HCT116 (cell line): ENCODE measurements at regions not wholly inside any gene's neighbourhood (a gene's known extent, or its start where the extent isn't known, plus 50 kb on each side); places are given as distances from the start of the nearest gene placed in this dataset.

ENCODE experiments used
- ATAC-seq: fragments of 200-7000 bp; cut with Tn5 transposase; 2 replicates; pipeline ENCODE4 v1.9.1; 2020; ENCODE audit warnings: mild to moderate bottlenecking, moderate library complexity
- BruUV-seq: library from RNA; stranded (reverse); fragments of 400-500 nt; replicated peaks from 2 replicates; lab custom pipeline; 2021; lab: Mats Ljungman, UMichigan
- CTCF ChIA-PET: fragments of 300-600 bp; sonication (Branson Sonifier 250); formaldehyde crosslinking; loops from one replicate; lab custom pipeline; 2021; ENCODE audit warnings: antibody characterized with exemption; lab: Charles Lee
- POLR2A ChIA-PET: fragments of 300-600, 350-600 bp; sonication (Branson Sonifier 250); formaldehyde crosslinking; loops from one replicate; lab custom pipeline; 2021; ENCODE audit warnings: antibody characterized with exemption; lab: Charles Lee
- RAD21 ChIA-PET, 2 experiments: fragments of 300-600 bp; sonication (Branson Sonifier 250); formaldehyde crosslinking; loops; one replicate each; lab custom pipeline; 2023; ENCODE audit warnings: low total read pairs in 2 of 2; ENCODE audit not compliant: uncharacterized antibody in 2 of 2, unreplicated experiment in 2 of 2, low non-redundant PET in 1 of 2; lab: Charles Lee
- DNase-seq: peaks from one replicate; pipeline ENCODE4 v3.0.0-alpha.2; 2010; ENCODE audit warnings: low read depth, low spot score
- H2AFZ ChIP-seq: fragments of 200-600 bp; shearing (Covaris generic), sonication (generic); 2 replicates; pipeline ENCODE4 v1.6.1; 2017; ENCODE audit warnings: low read depth, mixed run types, mixed read lengths, antibody characterized with exemption, low read length; ENCODE audit not compliant: poor library complexity, severe bottlenecking
- H3K27ac ChIP-seq: 2 replicates; pipeline ENCODE4 v1.5.1; 2012; ENCODE audit warnings: low read depth, low read length
- H3K27me3 ChIP-seq: fragments of 200-600 bp; sonication (generic); 2 replicates; pipeline ENCODE4 v1.6.1; 2016; ENCODE audit warnings: mixed run types, low read length, mixed read lengths; ENCODE audit not compliant: insufficient read depth
- H3K36me3 ChIP-seq, 2 experiments: fragments of 200-500 bp in 1 of 2; fragments of 200-600 bp in 1 of 2; sonication (Bioruptor generic) in 1 of 2; sonication (generic) in 1 of 2; 2 replicates each; pipeline versions ENCODE4 v1.5.1 to v1.6.1; 2014 to 2016; ENCODE audit warnings: low read length in 2 of 2, inconsistent platforms in 1 of 2, mixed read lengths in 1 of 2, mixed run types in 1 of 2; ENCODE audit not compliant: insufficient read depth in 2 of 2, control insufficient read depth in 1 of 2
- H3K4me1 ChIP-seq, 2 experiments: fragments of 200-600 bp in 1 of 2; sonication (generic) in 1 of 2; 2 replicates each; pipeline versions ENCODE4 v1.5.1 to v1.6.1; 2012 to 2017; ENCODE audit warnings: low read length in 2 of 2, inconsistent platforms in 1 of 2, mild to moderate bottlenecking in 1 of 2, mixed read lengths in 1 of 2, mixed run types in 1 of 2, moderate library complexity in 1 of 2; ENCODE audit not compliant: insufficient read depth in 2 of 2, control insufficient read depth in 1 of 2
- H3K4me2 ChIP-seq: fragments of 200-600 bp; sonication (generic); 2 replicates; pipeline ENCODE4 v1.6.1; 2017; ENCODE audit warnings: mixed run types, low read length, mixed read lengths
- H3K4me3 ChIP-seq, 2 experiments: fragments of 200-600 bp in 1 of 2; sonication (generic) in 1 of 2; replicated peaks in 1 of 2; 2 replicates each; pipeline ENCODE4 v1.5.1; 2011 to 2016; ENCODE audit warnings: low read length in 2 of 2, control low read depth in 1 of 2, low read depth in 1 of 2, mild to moderate bottlenecking in 1 of 2, mixed read lengths in 1 of 2, mixed run types in 1 of 2
- H3K79me2 ChIP-seq: fragments of 200-600 bp; sonication (generic); 2 replicates; pipeline ENCODE4 v1.6.1; 2017; ENCODE audit warnings: mild to moderate bottlenecking, mixed run types, low read length, moderate library complexity, mixed read lengths; ENCODE audit not compliant: insufficient read depth
- H3K9ac ChIP-seq: fragments of 200-600 bp; sonication (generic); 2 replicates; pipeline ENCODE4 v1.6.1; 2016; ENCODE audit warnings: low read length, mixed read lengths
- H3K9me2 ChIP-seq: fragments of 200-600 bp; sonication (generic), shearing (Covaris generic); 2 replicates; pipeline ENCODE4 v1.6.1; 2017; ENCODE audit warnings: mixed run types, mild to moderate bottlenecking, moderate library complexity; ENCODE audit not compliant: insufficient read depth
- H3K9me3 ChIP-seq, 2 experiments: fragments of 200-500 bp in 1 of 2; fragments of 200-600 bp in 1 of 2; sonication (Bioruptor generic) in 1 of 2; sonication (generic) in 1 of 2; 2 replicates each; pipeline ENCODE4 v1.6.1; 2014 to 2017; ENCODE audit warnings: low read length in 2 of 2, mixed read lengths in 2 of 2, inconsistent platforms in 1 of 2, low read depth in 1 of 2, mild to moderate bottlenecking in 1 of 2, mixed run types in 1 of 2, moderate library complexity in 1 of 2; ENCODE audit not compliant: control insufficient read depth in 1 of 2, insufficient read depth in 1 of 2
- H4K20me1 ChIP-seq: fragments of 200-600 bp; sonication (generic), shearing (Covaris generic); 2 replicates; pipeline ENCODE4 v1.6.1; 2017; ENCODE audit warnings: mixed run types, mild to moderate bottlenecking, moderate library complexity; ENCODE audit not compliant: insufficient read depth
- ATF3 ChIP-seq: IDR thresholded peaks from 2 replicates; pipeline ENCODE4 v1.6.1; 2012
- CEBPB ChIP-seq: IDR thresholded peaks from 2 replicates; pipeline ENCODE4 v1.6.1; 2012; ENCODE audit warnings: low read depth
- CTCF ChIP-seq, 3 experiments: fragments of 200-600 bp in 1 of 3; sonication (generic) in 1 of 3; IDR thresholded peaks in 2 of 3; conservative IDR thresholded peaks in 1 of 3; 2 replicates each; pipeline ENCODE4 v1.5.1; 2012 to 2017; ENCODE audit warnings: low read depth in 2 of 3, low read length in 2 of 3, antibody characterized with exemption in 1 of 3, borderline replicate concordance in 1 of 3, control low read depth in 1 of 3, mild to moderate bottlenecking in 1 of 3, mixed read lengths in 1 of 3, mixed run types in 1 of 3, moderate library complexity in 1 of 3; ENCODE audit not compliant: insufficient read depth in 1 of 3
- EGR1 ChIP-seq: IDR thresholded peaks from 2 replicates; pipeline ENCODE4 v1.6.1; 2012; ENCODE audit warnings: low read depth
- ELF1 ChIP-seq: IDR thresholded peaks from 2 replicates; pipeline ENCODE4 v1.6.1; 2012; ENCODE audit warnings: low read depth, borderline replicate concordance
- EZH2 ChIP-seq: fragments of 200-600 bp; sonication (generic); IDR thresholded peaks from 2 replicates; pipeline ENCODE4 v1.6.1; 2017; ENCODE audit warnings: antibody characterized with exemption, mixed run types
- FOSL1 ChIP-seq: IDR thresholded peaks from 2 replicates; pipeline ENCODE4 v1.6.1; 2012; ENCODE audit warnings: low read depth
- JUND ChIP-seq: IDR thresholded peaks from 2 replicates; pipeline ENCODE4 v1.6.1; 2012
- MAX ChIP-seq: IDR thresholded peaks from 2 replicates; pipeline ENCODE4 v1.6.1; 2012
- REST ChIP-seq: IDR thresholded peaks from 2 replicates; pipeline ENCODE4 v1.6.1; 2012; ENCODE audit warnings: low read depth
- SIN3A ChIP-seq: IDR thresholded peaks from 2 replicates; pipeline ENCODE4 v1.6.1; 2012; ENCODE audit warnings: low read depth
- SP1 ChIP-seq: IDR thresholded peaks from 2 replicates; pipeline ENCODE4 v1.6.1; 2012; ENCODE audit warnings: low read depth
- SRF ChIP-seq: IDR thresholded peaks from 2 replicates; pipeline ENCODE4 v1.6.1; 2012; ENCODE audit warnings: low read depth
- YY1 ChIP-seq: IDR thresholded peaks from 2 replicates; pipeline ENCODE4 v1.6.1; 2011; ENCODE audit warnings: low read length, low read depth, moderate library complexity, mild to moderate bottlenecking; ENCODE audit not compliant: insufficient replicate concordance; ENCODE audit errors: extremely low read depth
- ZFX ChIP-seq: fragments of 450-650 bp; IDR thresholded peaks from 2 replicates; pipeline ENCODE4 v1.6.1; 2017
- intact Hi-C: fragments of 100-400 bp; cut with micrococcal nuclease; formaldehyde crosslinking; loops from 2 replicates; pipeline ENCODE4 v1.10.0; 2022

- H3K4me2 ChIP-seq: no peak overlapping the region
- no peak for DNase-seq
- H3K36me3 ChIP-seq: no peaks in the 10 kb centered on the region
- H3K9me2 ChIP-seq: no peaks in the 10 kb centered on the region
- peaks cover 0 to 19% of the 10 kb centered on the region in 2 experiments; a peak in 3 of 4 replicates for H3K4me1 ChIP-seq
- H3K4me3 ChIP-seq: no peak overlapping the region
- no peaks in the 10 kb centered on the region for H3K27me3 ChIP-seq
- H4K20me1 ChIP-seq: no peaks in the 10 kb centered on the region
- no peak overlapping the region for H2AFZ ChIP-seq
- no peak overlapping the region for H3K9ac ChIP-seq
- no peaks in the 10 kb centered on the region for H3K79me2 ChIP-seq
- intact Hi-C loops: no loop called here
- BruUV-seq: no TSS peak
- ChIA-PET RAD21 (no interaction called here), CTCF (no interaction called here)
- H3K9me3 ChIP-seq: no peaks in the 10 kb centered on the region
- ATAC-seq: no peak
- no peak overlapping the region for H3K27ac ChIP-seq
- TF ChIP-seq SIN3A (no peak), SP1 (no peak), FOSL1 (no peak), EZH2 (no peak), ELF1 (no peak), EGR1 (no peak), CEBPB (no peak), ATF3 (no peak), JUND (no peak), MAX (no peak), CTCF (IDR thresholded peaks at IDR 0.05 in 2 of 3, conservative IDR thresholded peaks at IDR 0.05 in 1 of 3; ENCODE audit: borderline replicate concordance in 1 of 3, insufficient read depth in 1 of 3, low read depth in 2 of 3, low read length in 2 of 3) (no peak), REST (no peak), YY1 (no peak), SRF (no peak), ZFX (no peak)
- TF ChIP-seq, all 23 proteins: peak for 0
- POLR2A ChIA-PET: no interaction called here
These were observed 263.4 kb upstream of the ECI2 start for GRCh38 chr6:4398791-4399190.
